CD14-positive monocyte (primary cell): ENCODE measurements at regions not wholly inside any gene's neighbourhood (a gene's known extent, or its start where the extent isn't known, plus 50 kb on each side); places are given as distances from the start of the nearest gene placed in this dataset.

Experiments
- DNase-seq, 3 donors: peaks; one replicate each; pipeline ENCODE4 v3.0.0-alpha.2; 2011 to 2022
- H2AFZ ChIP-seq: 2 replicates; pipeline ENCODE4 v1.6.0; 2012; ENCODE audit warnings: mild to moderate bottlenecking, low read depth, low read length, inconsistent platforms; ENCODE audit not compliant: insufficient read depth, poor library complexity, severe bottlenecking
- H3K27ac ChIP-seq, 2 donors: 1 replicate in 1 of 2; 2 replicates in 1 of 2; pipeline ENCODE4 v1.5.1; 2012 to 2013; ENCODE audit warnings: low read length in 2 of 2, control low read depth in 1 of 2, inconsistent platforms in 1 of 2, low read depth in 1 of 2, mild to moderate bottlenecking in 1 of 2
- H3K27me3 ChIP-seq, 2 donors: one replicate each; pipeline versions ENCODE4 v1.6.0 to v1.6.1; 2011 to 2013; ENCODE audit warnings: low read length in 2 of 2; ENCODE audit not compliant: control insufficient read depth in 2 of 2, insufficient read depth in 2 of 2
- H3K36me3 ChIP-seq, 2 donors: replicated peaks in 1 of 2; 1 replicate in 1 of 2; 2 replicates in 1 of 2; pipeline versions ENCODE4 v1.5.1 to v1.6.1; 2012 to 2013; ENCODE audit warnings: low read length in 2 of 2, control low read depth in 1 of 2, inconsistent platforms in 1 of 2, mild to moderate bottlenecking in 1 of 2; ENCODE audit not compliant: insufficient read depth in 2 of 2, control insufficient read depth in 1 of 2
- H3K4me1 ChIP-seq, 2 donors: 1 replicate in 1 of 2; 2 replicates in 1 of 2; pipeline versions ENCODE4 v1.5.1 to v1.6.1; 2012 to 2013; ENCODE audit warnings: low read length in 2 of 2, control low read depth in 1 of 2, inconsistent platforms in 1 of 2, mild to moderate bottlenecking in 1 of 2, moderate library complexity in 1 of 2; ENCODE audit not compliant: insufficient read depth in 2 of 2, control insufficient read depth in 1 of 2
- H3K4me2 ChIP-seq: replicated peaks from 2 replicates; pipeline ENCODE3; 2012; ENCODE audit warnings: low read length, moderate library complexity, mild to moderate bottlenecking; ENCODE audit not compliant: poor library complexity, severe bottlenecking; ENCODE audit errors: extremely low read depth
- H3K4me3 ChIP-seq, 3 experiments: fragments of 200-600 bp in 1 of 3; sonication (generic) in 1 of 3; replicated peaks in 1 of 3; 1 replicate in 2 of 3; 2 replicates in 1 of 3; pipeline ENCODE4 v1.5.1; 2011 to 2013; ENCODE audit warnings: low read length in 3 of 3, mild to moderate bottlenecking in 3 of 3, control low read depth in 2 of 3, low read depth in 2 of 3, inconsistent platforms in 1 of 3, moderate library complexity in 1 of 3
- H3K79me2 ChIP-seq: 2 replicates; pipeline ENCODE4 v1.6.0; 2012; ENCODE audit warnings: mild to moderate bottlenecking, control low read depth, inconsistent platforms, low read length, moderate library complexity; ENCODE audit not compliant: insufficient read depth
- H3K9ac ChIP-seq: 2 replicates; pipeline ENCODE4 v1.6.0; 2017; ENCODE audit warnings: low read length, mild to moderate bottlenecking; ENCODE audit not compliant: insufficient read depth, poor library complexity, severe bottlenecking
- H3K9me3 ChIP-seq, 2 donors: replicated peaks in 1 of 2; 1 replicate in 1 of 2; 2 replicates in 1 of 2; pipeline versions ENCODE4 v1.5.1 to v1.6.1; 2012 to 2013; ENCODE audit warnings: low read length in 2 of 2, control low read depth in 1 of 2; ENCODE audit not compliant: control insufficient read depth in 1 of 2, insufficient read depth in 1 of 2
- H4K20me1 ChIP-seq: 2 replicates; pipeline ENCODE4 v1.6.0; 2012; ENCODE audit warnings: mild to moderate bottlenecking, low read length, control low read depth, moderate library complexity; ENCODE audit not compliant: insufficient read depth
- H3K27ac Mint-ChIP-seq, 7 donors: one replicate each; pipeline ENCODE4 v1.8.0; 2020; ENCODE audit warnings: mild to moderate bottlenecking in 7 of 7, mixed read lengths in 7 of 7, moderate library complexity in 6 of 7, inconsistent platforms in 2 of 7
- H3K27me3 Mint-ChIP-seq, 3 donors: one replicate each; pipeline ENCODE4 v1.8.0; 2021 to 2022; ENCODE audit warnings: low read depth in 3 of 3, mild to moderate bottlenecking in 3 of 3, mixed read lengths in 3 of 3, moderate library complexity in 3 of 3, inconsistent platforms in 1 of 3
- H3K36me3 Mint-ChIP-seq, 2 donors: one replicate each; pipeline ENCODE4 v1.8.0; 2020; ENCODE audit warnings: mixed read lengths in 2 of 2, inconsistent platforms in 1 of 2, mild to moderate bottlenecking in 1 of 2
- H3K4me1 Mint-ChIP-seq: one replicate; pipeline ENCODE4 v1.8.0; 2020; ENCODE audit warnings: mild to moderate bottlenecking, mixed read lengths
- H3K4me3 Mint-ChIP-seq, 2 donors: one replicate each; pipeline ENCODE4 v1.8.0; 2020; ENCODE audit warnings: mild to moderate bottlenecking in 2 of 2, mixed read lengths in 2 of 2, moderate library complexity in 1 of 2
- H3K9me3 Mint-ChIP-seq, 7 donors: one replicate each; pipeline ENCODE4 v1.8.0; 2020 to 2022; ENCODE audit warnings: mixed read lengths in 7 of 7, mild to moderate bottlenecking in 6 of 7, moderate library complexity in 6 of 7, inconsistent platforms in 2 of 7
- WGBS: methylation state at CpG from one replicate; pipeline ENCODE4 v1.1.5; 2013; ENCODE audit warnings: missing lambda C conversion rate; ENCODE audit not compliant: insufficient coverage; 5-methylcytosine and 5-hydroxymethylcytosine counted together
- intact Hi-C, 2 donors: fragments of 100-400 bp; cut with micrococcal nuclease; formaldehyde crosslinking; loops; one replicate each; pipeline versions ENCODE4 v1.15.0 to v1.15.1; 2023
- TF ChIP-seq, protein P1 (sequence below): fragments of 200-600 bp; IDR thresholded peaks from one replicate; pipeline ENCODE4 v1.8.0; 2022; ENCODE audit warnings: antibody characterized with exemption, mild to moderate bottlenecking

DNA sequence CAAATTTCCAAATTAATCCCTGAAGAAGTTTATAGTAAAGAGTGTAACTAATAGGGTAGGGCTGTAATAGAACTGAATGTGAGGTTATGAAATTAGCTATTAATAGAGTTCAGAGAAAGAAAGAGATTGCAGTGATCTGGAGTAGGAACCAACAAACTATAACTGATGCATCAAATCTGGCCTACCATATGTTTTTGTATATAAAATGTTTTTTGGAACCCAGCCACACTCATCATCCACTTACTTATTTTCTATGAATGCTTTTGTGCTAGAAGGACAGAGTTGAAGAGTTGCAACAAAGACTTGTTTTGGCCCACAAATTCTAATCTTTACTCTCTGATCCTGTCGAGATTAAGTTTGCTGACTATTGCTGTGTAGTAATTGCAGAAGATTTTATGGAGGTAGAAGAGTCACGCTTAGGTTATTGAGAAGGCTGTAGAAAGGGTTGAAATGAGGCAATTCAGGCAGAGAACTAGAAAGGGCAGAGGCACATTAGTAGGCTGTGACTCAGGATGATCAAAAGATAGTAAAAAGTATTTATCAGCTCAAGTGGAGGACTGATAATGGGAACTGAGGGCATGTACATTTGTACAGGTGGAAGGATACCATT is 298.7 kb upstream of the EMCN start:
- Histone ChIP-seq H3K79me2 (no peaks in the 10 kb centered on the region), H4K20me1 (no peaks in the 10 kb centered on the region), H3K27ac (no peak overlapping the region), H3K36me3 (no peaks in the 10 kb centered on the region), H3K27me3 (no peaks in the 10 kb centered on the region), H3K4me3 (no peak overlapping the region), H3K9me3 (no peaks in the 10 kb centered on the region), H3K4me2 (no peak overlapping the region), H3K4me1 (no peaks in the 10 kb centered on the region), H2AFZ (no peak overlapping the region), H3K9ac (no peak overlapping the region)
- Mint-ChIP-seq H3K4me3 (no peak overlapping the region), H3K4me1 (no peaks in the 10 kb centered on the region), H3K27me3 (peaks cover 0 to 2% (median 0%) of the 10 kb centered on the region in 3 donors), H3K36me3 (no peaks in the 10 kb centered on the region), H3K27ac (no peak overlapping the region), H3K9me3 (peaks cover 0 to 6% (median 0%) of the 10 kb centered on the region in 7 donors)
- no peak for DNase-seq
- 89% methylated on average over 1 of the region's 2 CpGs for WGBS
- TF ChIP-seq, protein P1, sequence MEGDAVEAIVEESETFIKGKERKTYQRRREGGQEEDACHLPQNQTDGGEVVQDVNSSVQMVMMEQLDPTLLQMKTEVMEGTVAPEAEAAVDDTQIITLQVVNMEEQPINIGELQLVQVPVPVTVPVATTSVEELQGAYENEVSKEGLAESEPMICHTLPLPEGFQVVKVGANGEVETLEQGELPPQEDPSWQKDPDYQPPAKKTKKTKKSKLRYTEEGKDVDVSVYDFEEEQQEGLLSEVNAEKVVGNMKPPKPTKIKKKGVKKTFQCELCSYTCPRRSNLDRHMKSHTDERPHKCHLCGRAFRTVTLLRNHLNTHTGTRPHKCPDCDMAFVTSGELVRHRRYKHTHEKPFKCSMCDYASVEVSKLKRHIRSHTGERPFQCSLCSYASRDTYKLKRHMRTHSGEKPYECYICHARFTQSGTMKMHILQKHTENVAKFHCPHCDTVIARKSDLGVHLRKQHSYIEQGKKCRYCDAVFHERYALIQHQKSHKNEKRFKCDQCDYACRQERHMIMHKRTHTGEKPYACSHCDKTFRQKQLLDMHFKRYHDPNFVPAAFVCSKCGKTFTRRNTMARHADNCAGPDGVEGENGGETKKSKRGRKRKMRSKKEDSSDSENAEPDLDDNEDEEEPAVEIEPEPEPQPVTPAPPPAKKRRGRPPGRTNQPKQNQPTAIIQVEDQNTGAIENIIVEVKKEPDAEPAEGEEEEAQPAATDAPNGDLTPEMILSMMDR, result no peak
- intact Hi-C loops, result no loop called here

DNA sequence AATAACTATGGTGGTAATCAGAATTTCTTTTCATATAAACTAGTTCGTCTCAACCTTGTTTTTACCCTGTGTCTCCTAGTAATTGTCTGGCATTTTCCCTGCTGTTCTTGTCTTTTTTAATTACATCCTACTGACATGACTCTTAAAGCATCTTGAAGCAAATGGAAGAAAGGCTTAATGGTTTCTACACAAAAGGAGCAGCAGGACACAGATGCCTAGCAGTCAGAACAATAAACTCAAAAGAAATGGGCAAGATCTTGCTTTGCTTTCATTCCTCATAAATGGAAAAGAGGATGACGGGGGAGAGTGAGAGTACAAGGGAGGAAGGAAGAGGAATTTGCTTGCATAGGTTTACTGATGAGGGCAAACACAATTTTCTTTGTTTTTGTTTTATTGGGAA is 293.2 kb upstream of the EMCN start:
- H3K27me3 Mint-ChIP-seq, result peaks cover 0 to 2% (median 0%) of the 10 kb centered on the region in 3 donors
- no peak overlapping the region for H3K4me3 Mint-ChIP-seq
- Histone ChIP-seq H3K4me3 (no peak overlapping the region), H3K27ac (no peak overlapping the region), H3K4me2 (no peak overlapping the region), H2AFZ (no peak overlapping the region), H4K20me1 (no peaks in the 10 kb centered on the region), H3K4me1 (no peaks in the 10 kb centered on the region), H3K79me2 (no peaks in the 10 kb centered on the region), H3K9ac (no peak overlapping the region), H3K36me3 (no peaks in the 10 kb centered on the region), H3K27me3 (no peaks in the 10 kb centered on the region), H3K9me3 (no peaks in the 10 kb centered on the region)
- no peak overlapping the region for H3K27ac Mint-ChIP-seq
- intact Hi-C loops, result no loop called here
- no peaks in the 10 kb centered on the region for H3K36me3 Mint-ChIP-seq
- no peak for DNase-seq
- H3K4me1 Mint-ChIP-seq, result no peaks in the 10 kb centered on the region
- peaks cover 0 to 4% (median 3%) of the 10 kb centered on the region in 7 donors for H3K9me3 Mint-ChIP-seq
- TF ChIP-seq, protein P1, result no peak
- no CpG with 5 or more reads among the region's 2 CpGs for WGBS
